HepG2 (cell line): ENCODE measurements at regions not wholly inside any gene's neighbourhood (a gene's known extent, or its start where the extent isn't known, plus 50 kb on each side); places are given as distances from the start of the nearest gene placed in this dataset.

Experiments used
- ATAC-seq: fragments of 200-7000 bp; cut with Tn5 transposase; 3 replicates; pipeline ENCODE4 v1.9.1; 2020; ENCODE audit warnings: mild to moderate bottlenecking, moderate library complexity
- BruUV-seq: library from RNA; stranded (reverse); fragments of 400-500 nt; replicated peaks from 2 replicates; lab custom pipeline; 2021; lab: Mats Ljungman, UMichigan
- CTCF ChIA-PET: fragments of 300-600 bp; formaldehyde crosslinking; extraction: SDS; loops from one replicate; lab custom pipeline; 2021; ENCODE audit warnings: low total read pairs, inconsistent platforms, low intra/inter-chr PET ratio; lab: Yijun Ruan, JAX
- POLR2A ChIA-PET: fragments of 350-600 bp; sonication (Branson Sonifier 250); formaldehyde crosslinking; loops from one replicate; lab custom pipeline; 2020; ENCODE audit warnings: antibody characterized with exemption, inconsistent platforms; lab: Yijun Ruan, JAX
- DNase-seq: peaks from one replicate; pipeline ENCODE4 v3.0.0-alpha.2; 2015; ENCODE audit warnings: low spot score
- FAIRE-seq: peaks from 3 replicates; lab custom pipeline; 2011; peaks lifted over from hg19 to GRCh38; lab: Jason Lieb, UNC
- H2AFZ ChIP-seq: one replicate; pipeline ENCODE4 v1.6.1; 2011; ENCODE audit warnings: low read length, inconsistent platforms
- H3K27ac ChIP-seq: fragments of 300-600 bp; 3 replicates; pipeline ENCODE4 v1.8.0; 2011; ENCODE audit warnings: mixed run types, mild to moderate bottlenecking, mixed read lengths, low read length, inconsistent platforms; ENCODE audit not compliant: insufficient read depth; ENCODE audit errors: extremely low read length
- H3K27me3 ChIP-seq, 2 experiments: fragments of 200-600 bp in 1 of 2; 2 replicates in 1 of 2; 3 replicates in 1 of 2; pipeline versions ENCODE4 v1.6.0 to v1.8.0; 2011; ENCODE audit warnings: low read length in 2 of 2, mild to moderate bottlenecking in 2 of 2, moderate library complexity in 2 of 2, inconsistent platforms in 1 of 2; ENCODE audit not compliant: insufficient read depth in 2 of 2, control insufficient read depth in 1 of 2
- H3K36me3 ChIP-seq, 2 experiments: fragments of 200-600 bp in 1 of 2; replicated peaks in 1 of 2; 2 replicates in 1 of 2; 3 replicates in 1 of 2; pipeline versions ENCODE4 v1.5.1 to v1.8.0; 2011; ENCODE audit warnings: low read length in 2 of 2, inconsistent platforms in 1 of 2; ENCODE audit not compliant: insufficient read depth in 2 of 2, control insufficient read depth in 1 of 2
- H3K4me1 ChIP-seq: 2 replicates; pipeline ENCODE4 v1.5.1; 2012; ENCODE audit warnings: low read length, inconsistent platforms; ENCODE audit not compliant: insufficient read depth
- H3K4me2 ChIP-seq: 2 replicates; pipeline ENCODE4 v1.6.0; 2011; ENCODE audit warnings: low read depth, low read length, inconsistent platforms
- H3K4me3 ChIP-seq, 3 experiments: fragments of 200-600 bp in 1 of 3; sonication (generic), shearing (Covaris generic) in 1 of 3; replicated peaks in 1 of 3; 2 replicates each; pipeline ENCODE4 v1.5.1; 2011 to 2016; ENCODE audit warnings: low read length in 3 of 3, inconsistent platforms in 2 of 3, low read depth in 2 of 3, mild to moderate bottlenecking in 2 of 3, control low read depth in 1 of 3, mixed read lengths in 1 of 3; ENCODE audit not compliant: insufficient read depth in 1 of 3
- H3K79me2 ChIP-seq: one replicate; pipeline ENCODE4 v1.6.1; 2011; ENCODE audit warnings: low read length, inconsistent platforms; ENCODE audit not compliant: insufficient read depth
- H3K9ac ChIP-seq: 2 replicates; pipeline ENCODE4 v1.6.0; 2011; ENCODE audit warnings: mild to moderate bottlenecking, low read depth, low read length, inconsistent platforms; ENCODE audit not compliant: insufficient read depth
- H3K9me3 ChIP-seq: 2 replicates; pipeline ENCODE4 v1.5.1; 2012; ENCODE audit warnings: mild to moderate bottlenecking, low read length
- H4K20me1 ChIP-seq: 2 replicates; pipeline ENCODE4 v1.6.0; 2011; ENCODE audit warnings: inconsistent platforms, mild to moderate bottlenecking, low read length, moderate library complexity; ENCODE audit not compliant: insufficient read depth
- IRF2 ChIP-seq: IDR thresholded peaks from 2 replicates; pipeline ENCODE4 v1.6.1; 2018; ENCODE audit warnings: missing genetic modification reagents, missing compliant biosample characterization
- NFIC ChIP-seq: IDR thresholded peaks from 2 replicates; pipeline ENCODE4 v1.6.1; 2012; ENCODE audit warnings: mild to moderate bottlenecking, low read length, inconsistent platforms
- PCBP2 ChIP-seq: fragments of 200-400 bp; formaldehyde crosslinking; optimal IDR thresholded peaks from 2 replicates; pipeline ENCODE3; 2018; ENCODE audit warnings: low read length, low read depth; ENCODE audit not compliant: poor library complexity, severe bottlenecking
- PITX1 ChIP-seq: sonication (generic); formaldehyde crosslinking; IDR thresholded peaks from 2 replicates; pipeline ENCODE4 v1.5.1; 2020; ENCODE audit warnings: mild to moderate bottlenecking, missing genetic modification reagents
- RFX1 ChIP-seq: fragments of 450-650 bp; IDR thresholded peaks from 2 replicates; pipeline ENCODE4 v1.6.1; 2017
- TAF1 ChIP-seq: sonication (generic); formaldehyde crosslinking; IDR thresholded peaks from 2 replicates; pipeline ENCODE4 v1.4.0; 2020; ENCODE audit warnings: missing genetic modification reagents
- TBX3 ChIP-seq: fragments of 450-650 bp; IDR thresholded peaks from 2 replicates; pipeline ENCODE4 v1.6.1; 2017; ENCODE audit warnings: antibody characterized with exemption, mild to moderate bottlenecking, inconsistent platforms, borderline replicate concordance
- ZNF253 ChIP-seq: sonication (generic); formaldehyde crosslinking; IDR thresholded peaks from 2 replicates; pipeline ENCODE4 v1.8.0; 2022; ENCODE audit warnings: mild to moderate bottlenecking, missing genetic modification reagents, borderline replicate concordance
- ZNF513 ChIP-seq: sonication (generic); formaldehyde crosslinking; conservative IDR thresholded peaks from 2 replicates; pipeline ENCODE4 v1.5.0; 2020; ENCODE audit warnings: missing genetic modification reagents
- ZNF574 ChIP-seq: sonication (generic); formaldehyde crosslinking; IDR thresholded peaks from 2 replicates; pipeline ENCODE4 v1.4.0; 2020; ENCODE audit warnings: missing genetic modification reagents
- ZNF83 ChIP-seq: sonication (generic); formaldehyde crosslinking; IDR thresholded peaks from 2 replicates; pipeline ENCODE4 v1.4.0; 2020; ENCODE audit warnings: missing genetic modification reagents, mild to moderate bottlenecking, borderline replicate concordance
- ZNF878 ChIP-seq: sonication (generic); formaldehyde crosslinking; IDR thresholded peaks from 2 replicates; pipeline ENCODE4 v1.8.1; 2023; ENCODE audit warnings: mild to moderate bottlenecking, missing genetic modification reagents, moderate library complexity
- ZNF879 ChIP-seq: sonication (generic); formaldehyde crosslinking; IDR thresholded peaks from 2 replicates; pipeline ENCODE4 v1.8.1; 2023; ENCODE audit warnings: missing genetic modification reagents
- ZSCAN12 ChIP-seq: sonication (generic); formaldehyde crosslinking; IDR thresholded peaks from 2 replicates; pipeline ENCODE4 v1.9.0; 2021; ENCODE audit warnings: mild to moderate bottlenecking, missing genetic modification reagents
- ZSCAN22 ChIP-seq: sonication (generic); formaldehyde crosslinking; IDR thresholded peaks from 2 replicates; pipeline ENCODE4 v1.4.0; 2020; ENCODE audit warnings: mild to moderate bottlenecking, missing genetic modification reagents
- WGBS: methylation state at CpG from one replicate; pipeline ENCODE4 v1.1.6; 2017; ENCODE audit warnings: low lambda C conversion rate; 5-methylcytosine and 5-hydroxymethylcytosine counted together
- in situ Hi-C: cut with HindIII; loops from 2 replicates; pipeline ENCODE4 v1.10.0; 2017; ENCODE audit warnings: low pct_unique_long_range_greater_than_20kb; ENCODE audit not compliant: extremely low pct_ligation_motif_present
- intact Hi-C: fragments of 100-400 bp; cut with micrococcal nuclease; formaldehyde crosslinking; loops from one replicate; pipeline ENCODE4 v1.10.0; 2022; ENCODE audit not compliant: unreplicated experiment
- TF ChIP-seq, protein P1 (sequence below): sonication (generic); formaldehyde crosslinking; IDR thresholded peaks from 2 replicates; pipeline ENCODE4 v1.4.0; 2020; ENCODE audit warnings: missing genetic modification reagents
- TF ChIP-seq, protein P2 (sequence below): sonication (generic); formaldehyde crosslinking; IDR thresholded peaks from 2 replicates; pipeline ENCODE4 v1.5.1; 2020; ENCODE audit warnings: mild to moderate bottlenecking, missing genetic modification reagents, moderate library complexity

- in situ Hi-C loops (no loop called here), intact Hi-C loops (no loop called here)
- ChIA-PET CTCF (no interaction called here), POLR2A (no interaction called here)
- Histone ChIP-seq H3K36me3 (no peaks in the 10 kb centered on the region), H3K79me2 (no peaks in the 10 kb centered on the region), H3K4me1 (no peaks in the 10 kb centered on the region), H2AFZ (no peak overlapping the region), H3K27ac (no peak overlapping the region), H4K20me1 (no peaks in the 10 kb centered on the region), H3K9ac (no peak overlapping the region), H3K27me3 (no peaks in the 10 kb centered on the region), H3K9me3 (no peaks in the 10 kb centered on the region), H3K4me2 (no peak overlapping the region), H3K4me3 (no peak overlapping the region)
- no peak for DNase-seq
- ATAC-seq = no peak
- 0% methylated on average over 1 of the region's 1 CpG for WGBS
- no peak for FAIRE-seq
- TF ChIP-seq TBX3 (no peak), RFX1 (no peak), ZSCAN22 (CRISPR knock-in tag) (no peak), ZNF253 (CRISPR knock-in tag) (no peak), ZNF83 (CRISPR knock-in tag) (no peak), TAF1 (CRISPR knock-in tag) (no peak), ZSCAN12 (CRISPR knock-in tag) (no peak), ZNF879 (CRISPR knock-in tag) (no peak), NFIC (no peak), PCBP2 (no peak), PITX1 (CRISPR knock-in tag) (no peak), ZNF513 (CRISPR knock-in tag) (no peak), ZNF878 (CRISPR knock-in tag) (no peak), ZNF574 (CRISPR knock-in tag) (no peak), IRF2 (CRISPR knock-in tag) (no peak)
- TF ChIP-seq, protein P1, sequence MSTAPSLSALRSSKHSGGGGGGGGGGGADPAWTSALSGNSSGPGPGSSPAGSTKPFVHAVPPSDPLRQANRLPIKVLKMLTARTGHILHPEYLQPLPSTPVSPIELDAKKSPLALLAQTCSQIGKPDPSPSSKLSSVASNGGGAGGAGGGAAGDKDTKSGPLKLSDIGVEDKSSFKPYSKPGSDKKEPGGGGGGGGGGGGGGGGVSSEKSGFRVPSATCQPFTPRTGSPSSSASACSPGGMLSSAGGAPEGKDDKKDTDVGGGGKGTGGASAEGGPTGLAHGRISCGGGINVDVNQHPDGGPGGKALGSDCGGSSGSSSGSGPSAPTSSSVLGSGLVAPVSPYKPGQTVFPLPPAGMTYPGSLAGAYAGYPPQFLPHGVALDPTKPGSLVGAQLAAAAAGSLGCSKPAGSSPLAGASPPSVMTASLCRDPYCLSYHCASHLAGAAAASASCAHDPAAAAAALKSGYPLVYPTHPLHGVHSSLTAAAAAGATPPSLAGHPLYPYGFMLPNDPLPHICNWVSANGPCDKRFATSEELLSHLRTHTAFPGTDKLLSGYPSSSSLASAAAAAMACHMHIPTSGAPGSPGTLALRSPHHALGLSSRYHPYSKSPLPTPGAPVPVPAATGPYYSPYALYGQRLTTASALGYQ (CRISPR knock-in tag) = no peak
- TF ChIP-seq, protein P2, sequence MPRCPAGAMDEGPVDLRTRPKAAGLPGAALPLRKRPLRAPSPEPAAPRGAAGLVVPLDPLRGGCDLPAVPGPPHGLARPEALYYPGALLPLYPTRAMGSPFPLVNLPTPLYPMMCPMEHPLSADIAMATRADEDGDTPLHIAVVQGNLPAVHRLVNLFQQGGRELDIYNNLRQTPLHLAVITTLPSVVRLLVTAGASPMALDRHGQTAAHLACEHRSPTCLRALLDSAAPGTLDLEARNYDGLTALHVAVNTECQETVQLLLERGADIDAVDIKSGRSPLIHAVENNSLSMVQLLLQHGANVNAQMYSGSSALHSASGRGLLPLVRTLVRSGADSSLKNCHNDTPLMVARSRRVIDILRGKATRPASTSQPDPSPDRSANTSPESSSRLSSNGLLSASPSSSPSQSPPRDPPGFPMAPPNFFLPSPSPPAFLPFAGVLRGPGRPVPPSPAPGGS (CRISPR knock-in tag) = no peak
- no TSS peak for BruUV-seq
These were observed 1835.2 kb upstream of the NUDT12 start for GRCh38 chr5:105397749-105398148.
